HG03139 (cell line): ENCODE measurements at regions not wholly inside any gene's neighbourhood (a gene's known extent, or its start where the extent isn't known, plus 50 kb on each side); places are given as distances from the start of the nearest gene placed in this dataset.
"Not testable (repeated sequence)": the region's sequence is repeated elsewhere in the genome, so short reads cannot be mapped to it uniquely, and the experiment has no call there.

Experiments
- ATAC-seq: cut with Tn5 transposase; IDR thresholded peaks from one replicate; pipeline ENCODE4 v1.9.1; 2021; ENCODE audit not compliant: unreplicated experiment

- not testable (repeated sequence) for ATAC-seq
Observed at GRCh38 chr21:31417214-31417613, 73.2 kb upstream of the TIAM1 start.

- ATAC-seq = no peak
Observed at GRCh38 chr21:31416465-31416864, 72.4 kb upstream of the TIAM1 start.

GRCh38 chr21:31414263-31415000, 70.4 kb upstream of the TIAM1 start:
- no peak for ATAC-seq

GRCh38 chr21:31413698-31414097, 69.6 kb upstream of the TIAM1 start:
- ATAC-seq = no peak

GRCh38 chr21:31410499-31411131, 66.6 kb upstream of the TIAM1 start:
- ATAC-seq = no peak

- ATAC-seq = no peak
Observed at GRCh38 chr21:31409831-31410487, 65.9 kb upstream of the TIAM1 start.

- no peak for ATAC-seq
Observed at GRCh38 chr21:31408301-31409088, 64.4 kb upstream of the TIAM1 start.

- ATAC-seq = no peak
Observed at GRCh38 chr21:31406510-31406909, 62.4 kb upstream of the TIAM1 start.

- no peak for ATAC-seq
Observed at GRCh38 chr21:31405604-31406003, 61.5 kb upstream of the TIAM1 start.

GRCh38 chr21:31403596-31404333, 59.7 kb upstream of the TIAM1 start:
- no peak for ATAC-seq

- ATAC-seq = no peak
Observed at GRCh38 chr21:31399591-31399990, 55.5 kb upstream of the TIAM1 start.

- no peak for ATAC-seq
Observed at GRCh38 chr21:31398574-31398973, 54.5 kb upstream of the TIAM1 start.

- ATAC-seq = no peak
Observed at GRCh38 chr21:31397939-31398338, 53.9 kb upstream of the TIAM1 start.

- no peak for ATAC-seq
Observed at GRCh38 chr21:31397515-31397926, 53.5 kb upstream of the TIAM1 start.

- no peak for ATAC-seq
Observed at GRCh38 chr21:31397030-31397429, 53.0 kb upstream of the TIAM1 start.

- no peak for ATAC-seq
Observed at GRCh38 chr21:31396399-31396798, 52.3 kb upstream of the TIAM1 start.

- ATAC-seq = no peak
Observed at GRCh38 chr21:31395791-31396190, 51.7 kb upstream of the TIAM1 start.

GRCh38 chr21:31395268-31395667, 51.2 kb upstream of the TIAM1 start:
- no peak for ATAC-seq

- no peak for ATAC-seq
Observed at GRCh38 chr21:31394309-31394708, 50.2 kb upstream of the TIAM1 start.
